ENCODE measurements at regions not wholly inside any gene's neighbourhood (a gene's known extent, or its start where the extent isn't known, plus 50 kb on each side); places are given as distances from the start of the nearest gene placed in this dataset.
A peak's percentile ranks its signal among the peaks of the same experiment; 100 is the strongest.

- Histone ChIP-seq H3K27me3 (ENCODE audit: control insufficient read depth in 1 of 2, insufficient read depth in 2 of 2, low read length in 2 of 2) (no peaks in the 10 kb centered on the region), H3K36me3 (ENCODE audit: insufficient read depth, low read length) (no peaks in the 10 kb centered on the region), H3K9me3 (ENCODE audit: low read length) (no peaks in the 10 kb centered on the region), H3K27ac (ENCODE audit: low read depth, low read length) (no peak overlapping the region), H3K4me3 (ENCODE audit: low read depth in 1 of 2, low read length in 2 of 2) (no peak overlapping the region), H3K4me1 (ENCODE audit: insufficient read depth, low read length) (peaks cover 38% of the 10 kb centered on the region), H3K9ac (ENCODE audit: low read length) (no peak overlapping the region)
Observed at GRCh38 chr9:87070336-87070735, 123.0 kb upstream of the GAS1 start.

DNA sequence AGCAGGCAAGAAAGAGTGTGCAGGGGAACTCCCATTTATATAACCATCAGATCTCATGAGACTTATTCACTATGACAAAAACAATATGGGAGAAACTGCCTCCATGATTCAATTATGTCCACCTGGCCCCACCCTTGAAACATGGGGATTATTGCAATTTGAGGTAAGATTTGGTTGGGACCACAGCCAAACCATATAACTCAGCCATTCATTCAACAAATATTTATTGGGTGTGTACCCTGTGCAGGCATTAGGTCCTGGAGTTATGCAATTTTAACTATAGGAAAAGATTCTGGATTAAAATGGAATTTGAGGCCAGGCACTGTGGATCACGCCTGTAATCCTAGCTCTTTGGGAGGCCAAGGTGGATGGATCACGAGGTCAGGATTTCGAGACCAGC lies 124.2 kb upstream of the GAS1 start:
- Histone ChIP-seq H3K9me3 (ENCODE audit: low read length) (no peaks in the 10 kb centered on the region), H3K4me3 (ENCODE audit: low read depth in 1 of 2, low read length in 2 of 2) (no peak overlapping the region), H3K9ac (ENCODE audit: low read length) (no peak overlapping the region), H3K4me1 (ENCODE audit: insufficient read depth, low read length) (peaks cover 39% of the 10 kb centered on the region), H3K36me3 (ENCODE audit: insufficient read depth, low read length) (no peaks in the 10 kb centered on the region), H3K27me3 (ENCODE audit: control insufficient read depth in 1 of 2, insufficient read depth in 2 of 2, low read length in 2 of 2) (no peaks in the 10 kb centered on the region), H3K27ac (ENCODE audit: low read depth, low read length) (no peak overlapping the region)

DNA sequence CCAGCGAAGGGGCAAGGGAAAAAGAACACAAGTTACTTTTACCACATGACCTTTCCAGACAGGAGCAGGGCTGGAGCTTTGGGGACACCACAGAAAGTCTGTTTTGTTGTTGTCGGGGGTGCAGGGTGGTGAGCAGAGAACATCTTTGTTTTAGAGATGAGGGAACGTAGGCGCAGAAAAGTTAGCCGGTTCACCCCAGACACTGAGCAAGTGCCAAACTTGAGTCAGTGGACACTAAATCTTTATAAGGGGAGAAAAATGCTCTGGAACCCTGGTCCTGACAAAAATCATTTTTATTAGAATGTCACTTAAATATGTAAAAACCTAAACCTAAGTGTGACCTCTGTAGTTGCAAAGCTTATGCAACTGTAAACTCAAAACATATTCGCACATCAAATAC lies 126.4 kb upstream of the GAS1 start:
- Histone ChIP-seq H3K27me3 (ENCODE audit: control insufficient read depth in 1 of 2, insufficient read depth in 2 of 2, low read length in 2 of 2) (no peaks in the 10 kb centered on the region), H3K9ac (ENCODE audit: low read length) (no peak overlapping the region), H3K4me3 (ENCODE audit: low read depth in 1 of 2, low read length in 2 of 2) (no peak overlapping the region)

DNA sequence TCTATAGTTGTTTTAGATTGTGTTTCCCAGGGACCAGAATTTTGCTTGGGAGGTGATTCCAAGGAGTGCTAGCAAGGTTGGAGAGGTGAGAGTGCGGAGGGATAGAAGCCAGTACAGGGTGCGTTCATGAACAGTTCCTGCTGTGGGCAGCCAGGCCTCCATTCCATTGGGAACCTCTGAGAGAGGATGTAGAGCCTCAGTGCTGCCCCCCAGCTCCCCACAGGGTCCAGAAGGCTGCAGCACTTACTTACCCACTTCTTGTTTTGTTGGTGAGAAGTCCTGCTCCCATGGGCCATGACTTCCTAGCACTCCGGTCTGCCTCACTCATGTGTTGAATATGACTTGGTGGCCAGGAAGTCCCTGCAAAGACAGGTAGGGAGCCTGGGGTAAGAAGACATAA lies 128.2 kb upstream of the GAS1 start:
- Histone ChIP-seq H3K27ac (ENCODE audit: low read depth, low read length) (no peak overlapping the region), H3K4me1 (ENCODE audit: insufficient read depth, low read length) (peaks cover 30% of the 10 kb centered on the region), H3K9ac (ENCODE audit: low read length) (no peak overlapping the region), H3K9me3 (ENCODE audit: low read length) (no peaks in the 10 kb centered on the region), H3K4me3 (ENCODE audit: low read depth in 1 of 2, low read length in 2 of 2) (no peak overlapping the region), H3K36me3 (ENCODE audit: insufficient read depth, low read length) (no peaks in the 10 kb centered on the region), H3K27me3 (ENCODE audit: control insufficient read depth in 1 of 2, insufficient read depth in 2 of 2, low read length in 2 of 2) (no peaks in the 10 kb centered on the region)

More for the DNA sequence above, 126.4 kb upstream of the GAS1 start:
- Histone ChIP-seq H3K36me3 (ENCODE audit: insufficient read depth, low read length) (no peaks in the 10 kb centered on the region), H3K9me3 (ENCODE audit: low read length) (no peaks in the 10 kb centered on the region), H3K4me1 (ENCODE audit: insufficient read depth, low read length) (peaks cover 39% of the 10 kb centered on the region), H3K27ac (ENCODE audit: low read depth, low read length) (peak overlapping the region; percentile 64)

DNA sequence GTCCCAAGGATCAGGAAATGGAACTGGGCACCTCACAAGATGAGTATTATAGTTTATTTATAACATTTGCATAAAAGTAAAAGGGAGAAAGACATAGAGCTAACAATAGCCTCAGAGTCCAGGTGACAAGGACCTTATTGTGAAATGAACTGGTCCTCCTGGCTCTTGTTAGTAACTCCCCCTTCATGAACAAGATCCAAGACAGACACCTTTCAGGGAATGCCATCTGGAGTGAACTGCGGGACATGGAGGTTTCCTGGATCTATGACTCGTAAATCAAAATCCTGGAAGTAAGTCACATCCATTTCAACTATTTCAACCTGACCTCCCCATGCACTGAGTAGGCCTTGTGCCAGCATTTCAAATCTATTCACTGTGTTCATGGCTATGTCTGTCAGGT lies 129.5 kb upstream of the GAS1 start:
- H3K9ac ChIP-seq (ENCODE audit: low read length): no peak overlapping the region

DNA sequence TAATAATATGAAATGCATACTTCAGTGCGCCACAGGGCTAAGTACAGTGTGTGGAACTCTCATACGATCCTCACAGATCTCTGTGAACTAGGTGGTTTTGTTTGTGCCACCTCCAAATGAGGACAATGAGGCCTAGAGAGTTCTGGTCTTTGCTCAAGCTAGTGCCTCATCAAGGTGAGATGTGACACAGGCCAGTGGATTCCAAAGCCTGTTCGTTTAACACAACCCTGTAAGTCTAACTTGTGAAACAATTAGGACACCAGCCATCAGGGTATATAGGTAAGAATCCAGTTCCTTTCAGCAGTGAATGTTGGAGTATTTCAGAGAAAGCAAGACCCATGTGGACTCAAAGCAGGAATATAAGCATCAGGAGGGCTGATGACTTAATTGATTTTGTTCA lies 130.7 kb upstream of the GAS1 start:
- no peak overlapping the region for H3K9ac ChIP-seq (ENCODE audit: low read length)
- H3K27ac ChIP-seq (ENCODE audit: low read depth, low read length): no peak overlapping the region
- H3K27me3 ChIP-seq (ENCODE audit: control insufficient read depth in 1 of 2, insufficient read depth in 2 of 2, low read length in 2 of 2): no peaks in the 10 kb centered on the region
- H3K9me3 ChIP-seq (ENCODE audit: low read length): no peaks in the 10 kb centered on the region
- H3K4me1 ChIP-seq (ENCODE audit: insufficient read depth, low read length): peaks cover 33% of the 10 kb centered on the region
- no peaks in the 10 kb centered on the region for H3K36me3 ChIP-seq (ENCODE audit: insufficient read depth, low read length)
- H3K4me3 ChIP-seq (ENCODE audit: low read depth in 1 of 2, low read length in 2 of 2): no peak overlapping the region

More for the DNA sequence above, 129.5 kb upstream of the GAS1 start:
- H3K27me3 ChIP-seq (ENCODE audit: control insufficient read depth in 1 of 2, insufficient read depth in 2 of 2, low read length in 2 of 2): no peaks in the 10 kb centered on the region
- H3K36me3 ChIP-seq (ENCODE audit: insufficient read depth, low read length): no peaks in the 10 kb centered on the region
- H3K27ac ChIP-seq (ENCODE audit: low read depth, low read length): no peak overlapping the region
- peaks cover 39% of the 10 kb centered on the region for H3K4me1 ChIP-seq (ENCODE audit: insufficient read depth, low read length)
- no peaks in the 10 kb centered on the region for H3K9me3 ChIP-seq (ENCODE audit: low read length)
- no peak overlapping the region for H3K4me3 ChIP-seq (ENCODE audit: low read depth in 1 of 2, low read length in 2 of 2)

DNA sequence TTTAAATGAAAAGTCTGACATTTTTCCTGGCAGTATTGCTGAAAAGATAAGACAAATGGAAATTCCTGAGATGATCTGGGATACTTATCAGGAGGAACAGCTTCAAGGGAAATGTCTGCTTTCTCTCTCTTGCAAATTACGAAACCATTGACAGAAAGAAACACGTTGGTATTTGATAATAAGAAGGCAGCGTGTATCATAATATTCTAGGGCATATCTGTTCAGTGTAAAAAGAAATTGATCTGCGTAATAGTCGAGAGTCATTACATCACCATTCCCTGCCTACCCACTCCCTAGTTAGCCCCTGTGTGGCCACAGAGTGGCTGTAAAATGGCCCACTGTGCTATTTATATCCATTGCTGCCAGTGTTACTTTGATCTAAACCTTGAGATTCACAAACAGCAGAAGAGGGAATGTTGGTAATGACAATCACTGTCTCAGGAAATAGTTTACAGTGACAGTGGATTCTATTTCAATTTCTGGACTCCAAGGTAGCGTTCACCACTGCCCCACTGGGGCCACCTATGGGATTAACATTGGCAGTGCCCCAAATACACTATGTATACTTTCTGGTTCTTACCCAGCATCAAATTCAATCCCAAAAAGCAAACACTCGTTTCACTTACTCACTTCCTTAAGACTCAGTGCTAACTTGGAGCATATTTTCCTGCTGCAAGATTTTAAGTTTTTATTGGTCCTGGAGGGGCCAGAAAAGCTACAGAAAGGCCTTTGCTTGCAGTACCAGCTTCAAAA lies 133.4 kb upstream of the GAS1 start:
- peak overlapping the region; percentile 59 for H3K27ac ChIP-seq (ENCODE audit: low read depth, low read length)
- H3K36me3 ChIP-seq (ENCODE audit: insufficient read depth, low read length): no peaks in the 10 kb centered on the region
- H3K9ac ChIP-seq (ENCODE audit: low read length): no peak overlapping the region
- no peaks in the 10 kb centered on the region for H3K9me3 ChIP-seq (ENCODE audit: low read length)
- H3K4me3 ChIP-seq (ENCODE audit: low read depth in 1 of 2, low read length in 2 of 2): no peak overlapping the region
- no peaks in the 10 kb centered on the region for H3K27me3 ChIP-seq (ENCODE audit: control insufficient read depth in 1 of 2, insufficient read depth in 2 of 2, low read length in 2 of 2)
- H3K4me1 ChIP-seq (ENCODE audit: insufficient read depth, low read length): peaks cover 25% of the 10 kb centered on the region

GRCh38 chr9:87081503-87081902 lies 134.2 kb upstream of the GAS1 start:
- Histone ChIP-seq H3K27me3 (ENCODE audit: control insufficient read depth in 1 of 2, insufficient read depth in 2 of 2, low read length in 2 of 2) (no peaks in the 10 kb centered on the region), H3K4me3 (ENCODE audit: low read depth in 1 of 2, low read length in 2 of 2) (no peak overlapping the region), H3K9me3 (ENCODE audit: low read length) (no peaks in the 10 kb centered on the region), H3K27ac (ENCODE audit: low read depth, low read length) (no peak overlapping the region), H3K36me3 (ENCODE audit: insufficient read depth, low read length) (no peaks in the 10 kb centered on the region), H3K9ac (ENCODE audit: low read length) (no peak overlapping the region), H3K4me1 (ENCODE audit: insufficient read depth, low read length) (peaks cover 24% of the 10 kb centered on the region)

GRCh38 chr9:87083986-87084385 lies 136.7 kb upstream of the GAS1 start:
- H3K27me3 ChIP-seq (ENCODE audit: control insufficient read depth in 1 of 2, insufficient read depth in 2 of 2, low read length in 2 of 2): no peaks in the 10 kb centered on the region
- no peak overlapping the region for H3K4me3 ChIP-seq (ENCODE audit: low read depth in 1 of 2, low read length in 2 of 2)
- H3K9ac ChIP-seq (ENCODE audit: low read length): no peak overlapping the region
- peaks cover 25% of the 10 kb centered on the region for H3K4me1 ChIP-seq (ENCODE audit: insufficient read depth, low read length)
- H3K9me3 ChIP-seq (ENCODE audit: low read length): no peaks in the 10 kb centered on the region
- no peak overlapping the region for H3K27ac ChIP-seq (ENCODE audit: low read depth, low read length)
- no peaks in the 10 kb centered on the region for H3K36me3 ChIP-seq (ENCODE audit: insufficient read depth, low read length)

DNA sequence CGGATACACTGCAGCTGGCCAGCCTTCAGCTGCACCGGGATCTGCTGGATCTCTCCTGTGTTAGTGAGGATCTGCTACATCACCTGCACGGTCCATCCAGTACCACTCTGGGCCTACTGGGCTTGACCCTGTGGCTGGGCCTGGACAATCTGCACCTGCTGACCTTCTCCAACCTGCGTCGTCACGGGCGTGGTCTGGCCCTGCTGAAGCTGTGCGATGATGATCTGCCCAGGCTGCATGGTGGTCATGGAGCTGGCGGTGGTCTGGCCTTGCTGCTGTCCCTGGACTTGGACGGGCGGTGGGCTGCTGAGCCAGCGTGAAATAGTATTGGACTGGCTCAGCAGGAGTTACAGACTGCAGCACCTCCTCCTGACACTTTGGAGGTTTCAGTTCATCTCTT lies 137.1 kb upstream of the GAS1 start:
- no peaks in the 10 kb centered on the region for H3K9me3 ChIP-seq (ENCODE audit: low read length)
- peaks cover 25% of the 10 kb centered on the region for H3K4me1 ChIP-seq (ENCODE audit: insufficient read depth, low read length)
- no peak overlapping the region for H3K9ac ChIP-seq (ENCODE audit: low read length)
- no peaks in the 10 kb centered on the region for H3K27me3 ChIP-seq (ENCODE audit: control insufficient read depth in 1 of 2, insufficient read depth in 2 of 2, low read length in 2 of 2)
- no peak overlapping the region for H3K4me3 ChIP-seq (ENCODE audit: low read depth in 1 of 2, low read length in 2 of 2)
- no peak overlapping the region for H3K27ac ChIP-seq (ENCODE audit: low read depth, low read length)
- H3K36me3 ChIP-seq (ENCODE audit: insufficient read depth, low read length): no peaks in the 10 kb centered on the region

DNA sequence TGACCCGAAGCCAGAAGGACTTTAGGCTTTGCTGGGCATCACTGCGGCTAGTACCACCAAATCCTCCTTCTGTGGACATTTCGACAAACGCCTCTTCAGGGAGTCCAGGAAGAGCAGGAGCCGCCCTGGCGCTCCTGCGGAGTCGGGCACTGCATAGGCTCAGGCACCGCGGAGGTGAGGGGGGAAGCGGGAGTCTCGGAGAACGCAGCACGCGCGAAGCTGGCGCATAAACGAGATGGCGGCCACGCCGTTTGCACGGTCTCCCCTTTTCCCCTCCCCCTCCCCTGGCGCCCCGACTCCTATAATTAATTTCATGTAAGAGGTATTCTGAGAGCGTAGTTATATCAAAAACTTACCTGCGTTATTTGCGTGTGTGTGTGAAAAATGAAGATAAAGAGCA lies 137.8 kb upstream of the GAS1 start:
- H3K9me3 ChIP-seq (ENCODE audit: low read length): no peaks in the 10 kb centered on the region
- H3K27ac ChIP-seq (ENCODE audit: low read depth, low read length): no peak overlapping the region
- no peak overlapping the region for H3K9ac ChIP-seq (ENCODE audit: low read length)
- H3K36me3 ChIP-seq (ENCODE audit: insufficient read depth, low read length): no peaks in the 10 kb centered on the region
- no peak overlapping the region for H3K4me3 ChIP-seq (ENCODE audit: low read depth in 1 of 2, low read length in 2 of 2)
- H3K4me1 ChIP-seq (ENCODE audit: insufficient read depth, low read length): peaks cover 29% of the 10 kb centered on the region
- no peaks in the 10 kb centered on the region for H3K27me3 ChIP-seq (ENCODE audit: control insufficient read depth in 1 of 2, insufficient read depth in 2 of 2, low read length in 2 of 2)

DNA sequence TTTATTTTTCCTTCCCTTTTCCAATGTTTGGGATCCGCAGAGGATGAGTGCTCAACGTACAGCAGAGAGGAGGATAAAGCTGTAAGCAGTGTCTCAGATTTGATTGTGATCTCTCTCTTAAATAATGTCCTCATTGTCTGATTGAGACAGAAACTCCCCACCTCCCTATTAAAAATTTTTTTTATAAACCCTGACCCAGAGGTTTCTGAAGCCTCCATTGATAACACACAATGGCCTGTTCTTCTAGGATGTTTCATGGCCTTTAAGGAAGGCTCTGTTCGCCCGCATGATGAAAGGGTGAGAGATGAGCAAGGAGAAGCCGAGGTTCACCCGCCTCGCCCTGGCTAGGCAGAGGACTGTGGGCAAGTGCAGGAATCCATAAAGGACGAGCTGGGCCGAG lies 138.2 kb upstream of the GAS1 start:
- Histone ChIP-seq H3K27me3 (ENCODE audit: control insufficient read depth in 1 of 2, insufficient read depth in 2 of 2, low read length in 2 of 2) (no peaks in the 10 kb centered on the region), H3K36me3 (ENCODE audit: insufficient read depth, low read length) (no peaks in the 10 kb centered on the region), H3K27ac (ENCODE audit: low read depth, low read length) (no peak overlapping the region), H3K9me3 (ENCODE audit: low read length) (no peaks in the 10 kb centered on the region), H3K4me3 (ENCODE audit: low read depth in 1 of 2, low read length in 2 of 2) (no peak overlapping the region), H3K9ac (ENCODE audit: low read length) (no peak overlapping the region), H3K4me1 (ENCODE audit: insufficient read depth, low read length) (peaks cover 24% of the 10 kb centered on the region)
